Esophagus squamous epithelium (tissue), 4 donors: ENCODE measurements at regions not wholly inside any gene's neighbourhood (a gene's known extent, or its start where the extent isn't known, plus 50 kb on each side); places are given as distances from the start of the nearest gene placed in this dataset.

Source experiments
- POLR2A ChIP-seq, 4 donors: fragments of 450-650 bp; IDR thresholded peaks; one replicate each; pipeline ENCODE4 v1.6.1; 2017; ENCODE audit warnings: antibody characterized with exemption in 4 of 4, mild to moderate bottlenecking in 4 of 4, moderate library complexity in 3 of 4
- TF ChIP-seq, protein P1 (sequence below), 6 experiments: fragments of 450-650 bp in 4 of 6; fragments of 200-600 bp in 2 of 6; sonication (generic) in 2 of 6; IDR thresholded peaks; one replicate each; pipeline ENCODE4 v1.5.1; 2016 to 2019; ENCODE audit warnings: antibody characterized with exemption in 6 of 6, mild to moderate bottlenecking in 4 of 6, moderate library complexity in 4 of 6

DNA sequence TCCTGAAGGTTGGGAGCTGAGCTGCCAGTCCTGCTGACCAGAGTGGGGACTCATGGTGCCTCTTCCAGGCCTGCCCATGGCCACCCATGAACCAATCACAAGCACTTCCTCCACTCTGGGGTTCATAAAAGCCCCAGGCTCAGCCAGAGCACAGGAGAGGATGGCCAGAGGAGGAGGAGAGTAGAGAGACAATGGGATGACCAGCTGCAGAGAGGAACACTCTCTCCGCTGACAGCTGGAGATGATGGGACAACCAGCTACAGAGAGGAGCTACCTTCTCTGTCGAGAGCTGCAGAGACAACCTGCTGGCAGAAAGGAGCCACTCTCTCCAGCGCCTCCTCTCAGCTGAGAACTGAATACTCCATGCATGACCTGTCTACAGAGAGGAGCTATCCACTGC lies 886.1 kb downstream of the BCL11B start:
- TF ChIP-seq, protein P1, sequence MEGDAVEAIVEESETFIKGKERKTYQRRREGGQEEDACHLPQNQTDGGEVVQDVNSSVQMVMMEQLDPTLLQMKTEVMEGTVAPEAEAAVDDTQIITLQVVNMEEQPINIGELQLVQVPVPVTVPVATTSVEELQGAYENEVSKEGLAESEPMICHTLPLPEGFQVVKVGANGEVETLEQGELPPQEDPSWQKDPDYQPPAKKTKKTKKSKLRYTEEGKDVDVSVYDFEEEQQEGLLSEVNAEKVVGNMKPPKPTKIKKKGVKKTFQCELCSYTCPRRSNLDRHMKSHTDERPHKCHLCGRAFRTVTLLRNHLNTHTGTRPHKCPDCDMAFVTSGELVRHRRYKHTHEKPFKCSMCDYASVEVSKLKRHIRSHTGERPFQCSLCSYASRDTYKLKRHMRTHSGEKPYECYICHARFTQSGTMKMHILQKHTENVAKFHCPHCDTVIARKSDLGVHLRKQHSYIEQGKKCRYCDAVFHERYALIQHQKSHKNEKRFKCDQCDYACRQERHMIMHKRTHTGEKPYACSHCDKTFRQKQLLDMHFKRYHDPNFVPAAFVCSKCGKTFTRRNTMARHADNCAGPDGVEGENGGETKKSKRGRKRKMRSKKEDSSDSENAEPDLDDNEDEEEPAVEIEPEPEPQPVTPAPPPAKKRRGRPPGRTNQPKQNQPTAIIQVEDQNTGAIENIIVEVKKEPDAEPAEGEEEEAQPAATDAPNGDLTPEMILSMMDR (IDR thresholded peaks at IDR 0.05), result no peak
- no peak for TF ChIP-seq POLR2A (IDR thresholded peaks at IDR 0.05)
